ENCODE measurements at regions not wholly inside any gene's neighbourhood (a gene's known extent, or its start where the extent isn't known, plus 50 kb on each side); places are given as distances from the start of the nearest gene placed in this dataset.
A peak's percentile ranks its signal among the peaks of the same experiment; 100 is the strongest.

GRCh38 chr4:151459375-151459774, 50.4 kb downstream of the FHIP1A start:
- no peak overlapping the region for H3K4me3 ChIP-seq (ENCODE audit: low read depth, low read length)
- no peak for TF ChIP-seq CTCF (IDR thresholded peaks at IDR 0.05; ENCODE audit: low read depth, low read length)
- in situ Hi-C loops (cut with HindIII; ENCODE audit: low sequenced_read_pairs) = no loop called here
- DNase-seq (ENCODE audit: low read depth, low spot score) = no peak

- in situ Hi-C loops (cut with HindIII; ENCODE audit: low sequenced_read_pairs) = no loop called here
- DNase-seq (ENCODE audit: low read depth, low spot score) = no peak
- TF ChIP-seq CTCF (IDR thresholded peaks at IDR 0.05; ENCODE audit: low read depth, low read length) = no peak
- H3K4me3 ChIP-seq (ENCODE audit: low read depth, low read length) = no peak overlapping the region
These were observed 51.5 kb downstream of the FHIP1A start for GRCh38 chr4:151460434-151460833.

GRCh38 chr4:151462554-151462953, 53.6 kb downstream of the FHIP1A start:
- no peak for TF ChIP-seq CTCF (IDR thresholded peaks at IDR 0.05; ENCODE audit: low read depth, low read length)
- no peak for DNase-seq (ENCODE audit: low read depth, low spot score)
- no peak overlapping the region for H3K4me3 ChIP-seq (ENCODE audit: low read depth, low read length)
- in situ Hi-C loops (cut with HindIII; ENCODE audit: low sequenced_read_pairs) = no loop called here

- DNase-seq (ENCODE audit: low read depth, low spot score) = peak; percentile 49
- no peak for TF ChIP-seq CTCF (IDR thresholded peaks at IDR 0.05; ENCODE audit: low read depth, low read length)
- in situ Hi-C loops (cut with HindIII; ENCODE audit: low sequenced_read_pairs) = no loop called here
- no peak overlapping the region for H3K4me3 ChIP-seq (ENCODE audit: low read depth, low read length)
These were observed 60.0 kb downstream of the FHIP1A start for GRCh38 chr4:151468715-151469696.

GRCh38 chr4:151469970-151470369, 61.0 kb downstream of the FHIP1A start:
- in situ Hi-C loops (cut with HindIII; ENCODE audit: low sequenced_read_pairs) = no loop called here
- no peak for DNase-seq (ENCODE audit: low read depth, low spot score)
- no peak for TF ChIP-seq CTCF (IDR thresholded peaks at IDR 0.05; ENCODE audit: low read depth, low read length)
- no peak overlapping the region for H3K4me3 ChIP-seq (ENCODE audit: low read depth, low read length)

- TF ChIP-seq CTCF (IDR thresholded peaks at IDR 0.05; ENCODE audit: low read depth, low read length) = no peak
- no peak for DNase-seq (ENCODE audit: low read depth, low spot score)
- in situ Hi-C loops (cut with HindIII; ENCODE audit: low sequenced_read_pairs) = no loop called here
- H3K4me3 ChIP-seq (ENCODE audit: low read depth, low read length) = no peak overlapping the region
These were observed 62.8 kb downstream of the FHIP1A start for GRCh38 chr4:151471728-151472127.
